ENCODE measurements at regions not wholly inside any gene's neighbourhood (a gene's known extent, or its start where the extent isn't known, plus 50 kb on each side); places are given as distances from the start of the nearest gene placed in this dataset.
"Not testable (repeated sequence)": the region's sequence is repeated elsewhere in the genome, so short reads cannot be mapped to it uniquely, and the experiment has no call there.

GRCh38 chr2:111420835-111421234, 300.1 kb downstream of the BCL2L11 start:
- TF ChIP-seq POLR2AphosphoS5, EP300, POLR2A (IDR thresholded peaks at IDR 0.05): not testable (repeated sequence)
- TF ChIP-seq, protein P1, sequence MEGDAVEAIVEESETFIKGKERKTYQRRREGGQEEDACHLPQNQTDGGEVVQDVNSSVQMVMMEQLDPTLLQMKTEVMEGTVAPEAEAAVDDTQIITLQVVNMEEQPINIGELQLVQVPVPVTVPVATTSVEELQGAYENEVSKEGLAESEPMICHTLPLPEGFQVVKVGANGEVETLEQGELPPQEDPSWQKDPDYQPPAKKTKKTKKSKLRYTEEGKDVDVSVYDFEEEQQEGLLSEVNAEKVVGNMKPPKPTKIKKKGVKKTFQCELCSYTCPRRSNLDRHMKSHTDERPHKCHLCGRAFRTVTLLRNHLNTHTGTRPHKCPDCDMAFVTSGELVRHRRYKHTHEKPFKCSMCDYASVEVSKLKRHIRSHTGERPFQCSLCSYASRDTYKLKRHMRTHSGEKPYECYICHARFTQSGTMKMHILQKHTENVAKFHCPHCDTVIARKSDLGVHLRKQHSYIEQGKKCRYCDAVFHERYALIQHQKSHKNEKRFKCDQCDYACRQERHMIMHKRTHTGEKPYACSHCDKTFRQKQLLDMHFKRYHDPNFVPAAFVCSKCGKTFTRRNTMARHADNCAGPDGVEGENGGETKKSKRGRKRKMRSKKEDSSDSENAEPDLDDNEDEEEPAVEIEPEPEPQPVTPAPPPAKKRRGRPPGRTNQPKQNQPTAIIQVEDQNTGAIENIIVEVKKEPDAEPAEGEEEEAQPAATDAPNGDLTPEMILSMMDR (IDR thresholded peaks at IDR 0.05) = not testable (repeated sequence)

Measured in gastroesophageal sphincter (tissue), 3 donors.